LoVo (cell line): ENCODE measurements at regions not wholly inside any gene's neighbourhood (a gene's known extent, or its start where the extent isn't known, plus 50 kb on each side); places are given as distances from the start of the nearest gene placed in this dataset.
"Not testable (repeated sequence)": the region's sequence is repeated elsewhere in the genome, so short reads cannot be mapped to it uniquely, and the experiment has no call there.

Experiments
- DNase-seq: peaks from one replicate; pipeline ENCODE4 v3.0.0-alpha.2; 2016; ENCODE audit warnings: low spot score

DNA sequence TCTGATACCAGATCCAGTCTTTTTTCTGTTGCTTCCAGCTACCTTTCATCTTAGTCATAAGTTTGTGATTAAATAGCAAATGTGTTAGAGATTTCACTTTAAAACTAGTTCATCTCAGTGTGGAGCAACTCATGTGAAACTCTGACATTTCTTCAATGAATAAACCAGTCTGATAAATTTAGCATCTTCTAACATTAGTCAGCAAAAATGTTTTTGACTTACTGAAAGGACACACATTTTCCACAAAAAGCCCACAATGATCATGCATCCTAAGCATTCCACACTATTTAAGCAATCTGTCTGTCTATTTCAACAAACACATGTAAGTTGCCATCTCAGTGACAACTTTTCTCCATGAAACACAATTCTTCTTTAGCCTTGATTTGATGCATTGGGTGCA, 222.2 kb upstream of the SLC35B3 start:
- no peak for DNase-seq

DNA sequence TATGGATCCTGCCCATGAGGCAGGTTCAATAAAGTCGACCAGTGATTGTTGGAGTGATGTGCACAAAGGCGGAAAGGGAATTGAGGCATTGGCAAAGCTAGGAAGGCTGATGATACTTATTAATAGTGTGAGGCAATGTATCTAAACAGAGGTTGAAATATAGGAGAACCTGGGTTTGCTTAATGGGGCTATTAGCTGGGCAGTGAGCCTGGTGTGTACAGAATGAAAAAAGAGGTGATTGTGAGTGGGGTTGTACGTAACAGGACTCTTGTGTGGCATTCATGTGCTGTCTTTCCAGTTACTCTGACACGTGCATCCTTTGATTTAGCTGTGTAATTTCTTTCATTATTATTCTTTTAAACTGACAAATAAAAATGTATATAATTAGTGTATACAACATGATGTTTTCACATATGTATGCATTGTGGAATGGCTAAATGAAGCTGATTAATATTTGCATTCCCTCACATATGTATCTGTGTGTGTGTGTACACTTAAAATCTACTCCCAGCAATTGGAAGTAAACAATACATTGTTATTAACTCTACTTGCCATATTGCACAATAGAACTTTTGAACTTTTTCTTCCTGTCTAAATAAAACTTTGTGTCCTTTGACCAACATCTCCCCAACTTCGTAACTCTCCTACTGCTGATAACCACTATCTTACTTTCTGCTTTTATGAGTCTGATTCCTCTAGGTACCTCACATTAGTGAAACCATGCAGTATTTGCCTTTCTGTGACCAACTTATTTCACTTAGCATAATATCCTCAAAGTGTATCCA, 220.5 kb upstream of the SLC35B3 start:
- no peak for DNase-seq

DNA sequence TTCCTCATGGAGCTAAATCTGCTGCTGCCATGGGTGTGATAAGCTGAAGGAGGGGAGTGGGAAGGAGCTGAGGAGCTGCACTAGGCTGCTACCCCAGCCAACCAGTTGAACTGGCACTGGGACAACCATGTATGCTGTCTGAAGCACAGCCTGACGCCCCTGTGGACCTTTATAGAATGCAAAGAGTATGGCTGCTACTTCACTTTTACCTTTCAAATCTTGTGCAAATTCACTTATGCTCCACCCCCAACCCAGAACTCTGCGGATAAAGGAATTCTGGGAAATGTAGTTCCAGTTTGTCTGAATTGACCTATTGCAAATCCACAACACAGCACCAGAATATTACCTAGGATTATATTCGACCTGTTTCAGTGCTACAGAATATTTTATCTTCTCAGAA, 217.4 kb upstream of the SLC35B3 start:
- no peak for DNase-seq

DNA sequence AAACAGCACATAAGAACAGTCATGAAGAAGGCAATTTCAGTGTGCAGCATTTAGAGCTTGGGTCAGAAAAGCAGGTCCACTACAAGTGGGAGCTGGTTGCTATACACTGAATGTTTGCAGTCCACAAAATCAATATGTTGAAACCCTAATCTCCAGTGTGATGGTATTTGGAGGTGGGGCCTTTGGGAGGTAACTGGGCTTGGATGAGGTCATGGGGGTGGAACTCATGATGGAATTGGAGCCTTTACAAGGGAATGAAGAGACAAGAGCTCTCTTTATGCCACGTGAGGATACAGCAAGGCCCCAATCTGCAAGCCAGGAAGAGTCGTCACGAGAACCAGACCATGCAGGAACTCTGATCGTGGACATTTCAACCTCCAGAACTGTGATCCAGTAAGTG, 216.7 kb upstream of the SLC35B3 start:
- no peak for DNase-seq

DNA sequence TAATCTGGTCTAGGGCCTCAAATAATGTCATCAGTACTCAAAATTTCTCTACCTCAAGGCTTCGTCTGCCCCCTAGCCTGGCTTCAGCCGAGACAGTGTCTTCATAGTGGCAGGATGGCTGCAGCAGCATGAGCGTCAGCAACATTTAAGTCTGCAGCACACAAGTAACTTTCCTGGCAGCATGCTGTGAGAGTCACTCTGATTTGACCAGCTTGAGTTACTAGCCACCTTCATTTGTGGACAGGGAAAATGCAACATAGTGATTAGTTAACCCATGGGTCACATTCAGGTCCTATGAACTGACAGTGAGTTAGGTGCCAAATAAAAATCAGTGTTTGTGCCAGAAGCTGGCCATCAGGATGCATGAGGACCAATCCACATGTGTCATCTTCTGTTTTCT, 209.9 kb upstream of the SLC35B3 start:
- no peak for DNase-seq

DNA sequence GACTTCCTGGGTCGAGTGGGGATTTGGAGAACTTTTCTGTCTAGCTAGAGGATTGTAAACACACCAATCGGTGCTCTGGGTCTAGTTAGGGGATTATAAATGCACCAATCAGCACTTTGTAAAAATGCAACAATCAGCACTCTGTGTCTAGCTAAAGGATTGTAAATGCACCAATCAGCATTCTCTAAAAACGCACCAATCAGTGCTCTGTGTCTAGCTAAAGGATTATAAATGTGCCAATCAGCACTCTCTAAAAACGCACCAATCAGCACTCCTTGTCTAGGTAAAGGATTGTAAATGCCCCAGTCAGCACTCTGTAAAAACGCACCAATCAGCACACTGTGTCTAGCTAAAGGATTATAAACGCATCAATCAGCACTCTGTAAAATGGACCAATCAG, 209.0 kb upstream of the SLC35B3 start:
- DNase-seq = no peak

DNA sequence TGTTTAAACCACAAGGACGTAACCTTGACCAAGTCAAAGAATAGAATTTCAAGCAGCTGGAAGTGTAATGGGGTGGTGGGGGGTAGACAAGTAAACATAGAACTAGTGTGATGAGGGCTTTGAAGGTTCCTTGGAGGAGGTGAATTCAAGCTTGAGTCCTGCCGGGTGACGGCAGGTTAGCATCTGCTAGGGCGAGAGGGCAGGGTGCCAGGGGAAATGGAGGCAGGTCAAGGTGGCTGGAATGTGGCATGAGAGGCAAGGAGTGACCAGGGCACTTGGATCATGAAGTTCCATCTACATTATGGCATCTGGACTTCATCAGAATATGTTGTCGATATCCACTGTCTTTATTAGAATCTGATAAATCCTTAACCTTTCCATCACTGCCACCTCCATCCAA, 207.5 kb upstream of the SLC35B3 start:
- no peak for DNase-seq

DNA sequence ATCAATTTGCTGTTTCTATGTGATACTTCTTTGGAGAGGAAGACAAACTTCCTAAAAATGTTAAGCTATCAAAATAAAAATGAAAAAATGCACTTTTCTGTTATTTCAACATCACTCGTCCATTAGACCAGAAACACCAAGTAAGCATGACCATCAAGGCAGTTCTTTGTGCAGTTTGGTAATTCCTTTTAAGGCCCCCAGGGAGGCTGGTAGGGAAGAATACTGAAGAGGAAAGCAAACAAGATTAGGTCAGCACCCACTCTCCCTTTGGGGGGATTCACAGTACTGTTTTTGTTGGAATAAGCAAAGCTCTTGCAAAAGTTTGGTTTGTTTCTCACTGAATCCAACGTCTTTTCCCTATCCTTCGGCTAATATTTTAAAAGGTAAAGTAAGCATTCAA, 206.8 kb upstream of the SLC35B3 start:
- no peak for DNase-seq

DNA sequence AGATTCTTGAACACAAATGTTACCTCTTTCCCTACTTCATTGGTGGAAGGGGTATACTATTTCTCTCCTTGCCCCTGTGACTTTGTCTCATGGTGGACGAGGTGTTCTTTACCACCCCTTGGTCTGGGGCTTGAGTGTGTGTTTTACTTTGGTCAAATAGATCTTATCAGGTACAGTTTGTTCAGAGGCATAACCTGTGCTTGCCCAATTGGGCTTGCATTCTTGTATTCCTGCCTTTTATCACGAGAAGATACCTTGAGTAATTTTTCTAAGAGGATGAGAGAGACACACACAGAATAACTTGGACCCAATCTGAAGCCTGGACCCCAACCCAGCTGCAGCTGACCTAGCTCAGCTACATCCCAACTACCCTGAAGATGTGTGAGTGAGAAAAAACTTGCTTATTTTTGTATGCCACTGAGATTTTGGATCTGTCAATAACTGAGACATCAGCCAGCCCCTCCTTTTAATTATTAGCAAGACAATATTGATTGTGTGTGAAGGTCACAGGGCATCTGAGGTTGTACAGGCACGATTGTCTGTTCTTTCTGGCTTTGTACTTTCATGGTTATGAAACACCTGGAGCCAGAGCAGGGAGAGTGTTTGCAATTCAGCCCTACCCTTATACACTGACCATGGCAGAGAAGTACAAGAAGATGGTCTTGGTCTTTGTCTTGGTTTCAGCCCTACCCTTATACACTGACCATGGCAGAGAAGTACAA, 204.7 kb upstream of the SLC35B3 start:
- no peak for DNase-seq

DNA sequence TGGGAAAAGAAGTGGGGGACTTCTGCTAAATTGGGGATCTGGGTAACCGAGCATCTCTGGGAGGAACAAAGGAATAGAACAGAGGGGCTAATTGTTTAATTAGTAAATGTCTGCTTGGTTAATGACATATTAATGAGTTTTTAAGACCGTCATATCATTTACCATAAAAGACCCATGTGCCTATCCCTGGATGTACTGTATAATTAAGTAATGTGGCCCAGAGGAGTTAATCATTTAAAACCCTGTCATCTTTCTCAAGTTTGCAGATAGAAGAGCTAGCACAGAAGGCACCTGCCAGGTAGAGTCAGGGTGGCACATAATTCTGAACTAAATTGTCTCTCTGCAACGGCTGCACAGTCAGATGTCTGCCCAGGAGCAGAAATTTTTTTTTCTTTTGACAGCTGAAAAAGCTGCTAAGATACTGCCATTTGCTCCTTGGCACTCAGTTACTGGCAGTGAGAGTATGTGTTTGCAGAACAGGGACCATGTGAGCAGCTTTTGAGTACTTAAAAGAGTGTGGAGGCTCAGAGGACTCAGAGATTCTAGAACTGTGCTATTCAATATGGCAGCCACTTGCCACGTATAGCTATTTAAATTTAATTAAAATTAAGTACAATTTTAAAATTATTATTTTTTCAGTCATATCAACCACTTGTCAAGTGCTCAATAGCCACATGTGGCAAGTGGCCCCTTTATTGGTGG, 202.7 kb upstream of the SLC35B3 start:
- DNase-seq = no peak

DNA sequence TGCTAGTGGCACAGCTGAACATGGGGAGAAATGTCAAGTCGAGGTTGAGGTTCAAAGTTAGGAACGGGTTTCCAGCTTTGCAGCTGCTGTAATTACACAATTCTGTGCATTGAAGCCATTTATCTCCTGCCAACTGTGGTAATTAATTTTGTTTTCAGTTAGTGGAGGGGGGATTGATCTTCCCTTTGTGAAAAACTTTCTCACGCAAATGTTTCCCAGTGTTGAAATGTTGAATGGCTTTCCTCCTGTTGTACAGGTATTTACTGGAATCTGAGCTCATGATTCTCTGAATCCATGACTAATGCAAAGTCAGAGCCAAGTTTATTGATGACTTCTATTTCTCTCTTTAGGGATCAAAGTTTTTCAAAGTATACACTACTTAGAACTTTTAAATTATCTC, 198.4 kb upstream of the SLC35B3 start:
- no peak for DNase-seq

DNA sequence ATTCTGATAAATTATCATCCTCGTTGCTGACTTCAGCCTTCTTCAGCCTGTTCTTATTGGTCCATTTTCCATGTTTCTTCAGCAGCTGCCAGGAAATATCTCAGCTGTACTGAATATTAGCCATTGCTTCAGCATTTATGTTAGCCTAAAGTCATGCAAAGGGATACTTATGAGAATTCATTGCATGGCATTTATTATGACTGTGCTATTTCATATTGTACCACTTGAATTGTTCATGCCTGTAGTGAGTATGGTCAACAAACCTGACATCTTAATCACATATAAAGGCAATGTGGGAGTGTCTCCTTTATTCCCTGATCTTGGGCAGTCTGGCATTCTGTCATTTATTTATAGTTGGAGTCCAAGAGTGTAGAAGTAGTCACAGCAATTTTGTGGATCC, 193.4 kb upstream of the SLC35B3 start:
- no peak for DNase-seq

DNA sequence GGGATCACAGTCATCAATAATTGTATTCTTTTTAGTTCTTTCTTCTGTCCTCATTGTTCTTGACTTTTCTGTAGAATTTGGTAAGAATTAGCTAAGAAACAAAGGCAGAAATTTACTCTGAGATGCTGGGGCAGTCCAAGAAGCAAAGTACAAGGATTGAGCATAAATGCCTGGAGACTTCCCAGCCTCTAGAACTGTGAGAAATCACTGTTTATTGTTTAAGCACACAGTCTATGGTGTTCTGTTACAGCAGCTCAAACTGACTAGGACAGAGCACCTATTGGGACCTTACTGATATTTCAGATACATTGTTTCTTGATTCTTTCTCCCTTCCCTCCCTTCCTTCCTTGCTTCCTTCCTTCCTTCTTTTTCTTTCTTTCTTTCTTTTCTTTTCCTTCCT, 192.7 kb upstream of the SLC35B3 start:
- no peak for DNase-seq

DNA sequence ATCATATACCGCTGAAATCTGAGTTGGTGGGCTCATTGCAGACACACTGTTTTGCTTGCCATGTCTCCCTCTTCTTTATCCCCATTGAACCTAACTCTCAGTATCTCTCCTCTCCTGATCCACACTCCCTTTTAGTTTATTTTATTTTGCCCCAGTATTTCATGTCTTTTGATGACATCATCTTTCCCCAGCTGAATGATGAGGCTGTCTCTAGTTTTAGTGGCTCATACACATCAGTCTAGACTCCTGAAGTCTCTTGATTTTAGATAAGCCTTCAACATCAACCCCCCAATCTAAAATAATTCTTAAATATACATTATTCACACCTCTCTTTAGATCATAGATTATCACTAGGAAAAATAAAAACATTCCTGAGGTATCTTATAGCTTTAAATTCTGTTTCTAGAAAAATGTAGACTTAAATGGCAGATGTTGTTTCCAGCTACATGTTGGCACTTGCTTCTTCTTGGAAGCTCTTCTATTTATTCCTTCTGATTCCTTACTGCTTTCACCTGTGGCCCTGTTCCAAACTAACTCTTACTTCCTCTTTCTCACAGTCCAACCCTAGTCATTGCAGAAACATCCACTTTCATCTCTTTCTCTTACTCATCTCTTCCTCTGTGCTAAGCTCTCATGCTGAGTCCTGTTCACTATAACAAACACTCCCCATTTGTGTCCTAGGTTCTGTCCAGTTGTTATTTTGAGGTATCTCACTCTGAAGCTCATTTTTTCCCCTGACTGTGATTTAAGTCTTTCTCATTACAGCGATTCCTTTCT, 191.9 kb upstream of the SLC35B3 start:
- peak; percentile 11 for DNase-seq

DNA sequence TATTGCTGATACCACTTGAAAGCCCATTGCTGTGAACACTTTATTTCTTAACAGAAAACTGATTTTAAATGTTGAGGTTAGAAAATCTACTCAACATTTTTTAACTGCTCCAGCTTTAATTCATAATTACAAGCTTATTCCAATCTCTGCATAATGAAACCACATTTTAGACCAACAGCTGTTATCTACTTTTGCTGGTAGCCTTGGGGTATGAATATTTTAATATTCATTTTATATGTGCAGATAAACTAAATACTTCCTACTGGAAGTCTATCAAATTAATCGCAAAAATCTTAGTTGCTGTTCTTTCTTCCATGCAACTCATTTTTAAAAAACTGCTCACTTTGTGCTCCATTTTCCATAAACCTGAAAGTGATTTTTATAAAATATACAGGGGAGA, 189.3 kb upstream of the SLC35B3 start:
- DNase-seq = no peak

DNA sequence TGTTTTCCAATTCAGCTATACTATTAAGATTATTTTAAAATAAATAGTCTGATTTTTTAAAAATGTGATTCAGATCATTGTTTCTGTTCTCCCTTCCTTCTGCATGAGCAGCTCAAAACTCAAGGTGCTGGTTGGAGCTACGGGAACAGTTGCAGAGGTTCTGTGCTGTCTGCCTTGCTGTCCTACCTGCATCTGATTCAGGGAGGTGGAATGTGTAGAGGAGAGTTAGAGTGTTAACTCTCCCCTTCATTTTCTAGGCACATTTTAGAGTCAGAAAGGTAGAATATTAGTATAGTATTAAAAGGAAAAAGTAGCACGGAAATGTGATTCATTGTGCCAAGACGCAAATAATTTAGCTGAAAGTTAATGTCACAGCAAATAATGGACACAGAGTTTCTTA, 188.1 kb upstream of the SLC35B3 start:
- no peak for DNase-seq

DNA sequence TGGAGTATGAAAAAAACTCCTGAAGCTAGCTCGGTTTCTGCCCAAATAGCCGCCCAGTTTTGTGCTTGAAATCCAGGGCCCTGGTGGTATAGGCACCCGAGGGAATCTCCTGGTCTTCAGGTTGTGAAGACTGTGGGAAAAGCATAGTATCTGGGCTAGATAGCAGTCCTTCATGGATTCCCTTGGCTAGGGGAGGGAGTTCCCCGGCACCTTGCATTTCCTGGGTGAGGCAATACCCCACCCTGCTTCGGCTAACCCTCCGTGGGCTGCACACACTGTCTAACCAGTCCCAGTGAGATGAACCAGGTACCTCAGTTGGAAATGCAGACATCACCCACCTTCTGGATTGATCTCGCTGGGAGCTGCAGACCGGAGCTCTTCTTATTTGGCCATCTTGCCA, 184.5 kb upstream of the SLC35B3 start:
- DNase-seq = no peak

DNA sequence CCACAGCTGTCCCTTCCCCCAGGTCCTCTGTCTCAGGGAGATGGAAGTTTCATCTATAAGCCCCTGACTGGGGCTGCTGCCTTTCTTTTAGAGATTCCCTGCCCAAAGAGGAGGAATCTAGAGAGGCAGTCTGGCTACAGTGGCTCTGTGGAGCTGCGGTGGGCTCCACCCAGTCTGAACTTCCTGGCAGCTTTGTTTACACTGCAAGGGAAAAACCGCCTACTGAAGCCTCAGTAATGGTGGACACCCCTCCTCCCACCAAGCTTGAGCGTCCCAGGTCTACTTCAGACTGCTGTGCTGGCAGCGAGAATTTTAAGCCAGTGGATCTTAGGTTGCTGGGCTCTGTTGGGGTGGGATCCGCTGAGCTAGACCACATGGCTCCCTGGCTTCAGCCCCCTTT, 184.1 kb upstream of the SLC35B3 start:
- DNase-seq = not testable (repeated sequence)

DNA sequence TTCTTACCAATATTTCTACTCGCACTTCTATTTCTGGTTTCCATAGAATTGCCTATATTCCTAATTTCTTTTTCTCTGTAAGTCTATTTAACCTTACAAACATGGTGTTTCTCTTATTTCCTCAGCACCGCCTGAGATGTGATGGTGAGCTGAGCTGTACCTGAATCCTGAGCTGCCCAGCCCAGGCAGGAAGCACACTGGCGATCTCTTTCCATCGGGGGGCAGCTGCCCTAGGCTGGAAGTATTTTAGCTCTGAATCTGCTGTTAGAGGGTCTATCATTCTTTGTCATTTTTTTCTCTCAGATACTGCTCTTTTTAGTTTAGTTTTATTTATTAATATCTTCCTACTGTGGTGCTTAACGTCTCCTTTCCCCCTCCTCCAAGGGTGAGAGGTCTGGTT, 173.4 kb upstream of the SLC35B3 start:
- no peak for DNase-seq

DNA sequence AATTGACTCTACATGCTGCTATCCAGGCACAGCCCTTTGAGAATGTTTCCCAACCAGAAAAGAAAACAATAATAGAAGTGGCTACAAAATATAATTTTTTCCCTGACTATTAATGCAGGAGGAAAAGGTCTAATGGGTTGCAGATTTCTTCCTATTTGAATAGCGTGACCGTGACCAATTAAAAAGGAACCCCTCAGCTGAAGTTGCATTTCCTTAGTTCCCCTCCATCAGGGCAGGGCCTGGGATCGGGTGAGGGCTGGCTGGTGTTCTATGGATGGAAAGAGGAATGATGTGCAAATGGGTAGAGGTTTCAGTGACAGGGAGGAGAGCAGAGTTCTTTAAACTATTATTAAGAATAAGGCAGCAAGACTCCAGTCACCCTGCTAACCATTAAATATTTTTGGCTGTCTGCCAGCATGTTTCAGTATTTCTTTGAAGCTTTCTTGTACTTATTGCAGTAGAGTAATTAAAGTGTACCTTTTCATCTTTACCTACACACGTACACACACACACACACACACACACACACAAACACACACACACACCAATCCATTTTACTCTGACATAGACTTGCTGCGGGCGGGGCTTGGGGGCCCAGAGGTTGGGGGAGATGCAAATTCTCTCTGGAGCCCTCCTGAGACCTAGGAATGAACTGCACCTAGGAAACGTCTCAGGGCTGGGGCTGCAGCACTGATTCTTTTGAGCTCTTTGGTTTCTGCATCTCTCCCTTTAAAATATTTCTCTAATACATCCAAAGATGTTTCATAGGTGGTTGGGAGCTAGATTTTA, 154.8 kb upstream of the SLC35B3 start:
- no peak for DNase-seq

DNA sequence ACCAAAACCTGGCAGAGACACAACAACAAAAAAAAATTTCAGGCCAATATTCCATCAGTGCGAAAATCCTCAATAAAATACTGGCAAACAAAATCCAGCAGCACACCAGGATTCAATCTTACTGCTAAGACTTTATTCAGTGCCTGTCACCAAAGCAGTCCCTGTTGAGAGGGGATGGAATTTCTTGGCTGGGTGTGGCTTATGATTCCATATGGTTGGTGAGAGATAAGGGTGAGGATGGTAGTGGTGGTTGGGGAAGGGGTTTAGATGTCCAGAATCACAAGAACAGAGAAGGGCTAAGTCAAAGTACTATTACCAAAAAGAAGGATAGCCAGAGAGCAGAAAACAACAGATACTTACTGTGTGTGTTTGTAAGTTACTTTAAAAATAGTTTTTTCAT, 152.8 kb upstream of the SLC35B3 start:
- DNase-seq = no peak

DNA sequence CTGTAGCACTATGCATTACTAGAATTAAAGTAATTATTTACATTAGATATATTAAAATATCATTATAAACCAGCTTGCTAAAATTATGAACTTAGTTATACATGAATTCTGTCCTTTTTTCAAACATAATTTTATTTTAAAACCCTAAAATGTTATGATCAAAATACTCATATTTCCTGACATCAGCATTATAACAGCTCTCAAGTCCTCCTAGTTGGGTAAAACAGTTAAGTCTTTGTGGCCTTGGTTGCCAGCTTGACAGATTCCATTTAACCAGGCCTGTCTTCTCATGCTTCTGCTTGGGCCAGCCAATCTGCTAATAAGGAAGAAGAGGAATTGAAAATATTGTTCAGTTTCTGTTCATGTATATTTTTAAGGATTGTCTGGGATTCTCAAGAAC, 147.9 kb upstream of the SLC35B3 start:
- DNase-seq = no peak
